ENCODE measurements at regions not wholly inside any gene's neighbourhood (a gene's known extent, or its start where the extent isn't known, plus 50 kb on each side); places are given as distances from the start of the nearest gene placed in this dataset.

DNA sequence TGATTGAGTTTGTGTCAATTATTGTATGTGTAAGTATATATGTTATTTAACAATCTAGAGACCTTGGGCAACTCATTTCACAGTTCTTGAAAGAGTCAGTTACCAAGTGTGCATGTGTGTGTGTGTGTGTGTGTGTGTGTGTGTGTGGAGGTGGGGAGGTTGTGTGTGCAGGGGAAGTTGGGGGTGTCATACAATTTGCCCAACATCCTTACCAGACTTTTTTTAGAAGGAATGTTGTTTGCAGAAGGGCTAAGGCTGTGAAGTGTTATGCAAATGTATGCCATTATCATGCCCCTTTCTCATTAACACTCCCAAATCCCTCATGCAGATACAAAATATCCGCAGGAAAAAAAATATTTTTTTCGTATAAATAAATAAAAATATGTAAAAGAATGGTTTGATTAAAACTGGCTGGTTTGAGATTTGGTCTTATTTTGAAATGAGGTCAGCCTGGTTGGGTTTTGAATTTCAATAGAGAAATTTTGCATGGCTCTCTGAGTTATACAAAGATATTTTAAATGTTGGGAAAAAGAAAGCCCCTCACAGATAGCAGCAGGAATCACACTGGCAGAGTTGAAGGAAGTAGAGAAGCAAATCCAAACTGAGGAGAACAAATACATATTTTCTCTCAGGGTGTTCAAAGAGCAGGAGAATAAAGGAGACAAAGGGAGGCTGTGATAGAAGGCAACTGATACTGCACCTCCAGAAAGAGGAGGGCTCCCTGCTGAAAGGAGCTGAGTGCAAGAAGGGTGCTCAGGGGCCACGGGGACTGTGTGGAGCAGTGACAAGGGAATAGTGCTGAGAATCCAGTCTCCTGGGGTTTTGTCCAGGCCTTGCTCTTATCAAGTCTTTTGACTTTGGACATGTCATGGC is 1365.5 kb upstream of the CELF4 start:
- TF ChIP-seq ZNF274 (IDR thresholded peaks at IDR 0.05; ENCODE audit: low read depth, low read length) (no peak), SUZ12 (IDR thresholded peaks at IDR 0.05; ENCODE audit: extremely low read depth, insufficient read depth, insufficient read length) (no peak), YY1 (IDR thresholded peaks at IDR 0.05; ENCODE audit: insufficient read depth, insufficient read length) (no peak)

Measured in NT2/D1 (cell line).